Stimulated activated CD8-positive, alpha-beta memory T cell treated with anti-CD3 and anti-CD28 coated beads, Interleukin-7, amount 100 ng/mL, for 1 hour (primary cell): ENCODE measurements at regions not wholly inside any gene's neighbourhood (a gene's known extent, or its start where the extent isn't known, plus 50 kb on each side); places are given as distances from the start of the nearest gene placed in this dataset.

Experiments used
- DNase-seq, 2 donors: peaks; one replicate each; pipeline ENCODE4 v3.0.0-alpha.2; 2020; ENCODE audit warnings: low read depth in 2 of 2

DNA sequence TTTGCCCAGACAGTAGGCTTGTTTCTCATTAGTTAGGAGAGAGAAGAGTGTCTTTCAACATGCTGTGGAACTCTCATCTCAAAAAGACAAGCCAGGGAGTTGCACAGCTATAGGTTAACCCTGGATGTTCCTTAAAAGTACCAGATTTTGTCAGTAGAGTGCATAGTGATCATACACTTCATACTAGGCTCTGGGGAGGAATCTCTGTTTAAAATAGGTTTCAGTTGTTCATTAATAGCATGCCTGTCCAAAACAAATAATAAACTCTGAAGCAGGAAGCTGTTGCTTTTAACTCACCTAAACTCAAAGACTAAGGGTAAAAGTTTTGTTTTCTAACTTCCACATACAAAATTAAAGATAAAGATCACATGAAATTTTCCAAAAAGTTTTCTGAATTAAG is 1948.4 kb downstream of the C4orf33 start:
- no peak for DNase-seq

DNA sequence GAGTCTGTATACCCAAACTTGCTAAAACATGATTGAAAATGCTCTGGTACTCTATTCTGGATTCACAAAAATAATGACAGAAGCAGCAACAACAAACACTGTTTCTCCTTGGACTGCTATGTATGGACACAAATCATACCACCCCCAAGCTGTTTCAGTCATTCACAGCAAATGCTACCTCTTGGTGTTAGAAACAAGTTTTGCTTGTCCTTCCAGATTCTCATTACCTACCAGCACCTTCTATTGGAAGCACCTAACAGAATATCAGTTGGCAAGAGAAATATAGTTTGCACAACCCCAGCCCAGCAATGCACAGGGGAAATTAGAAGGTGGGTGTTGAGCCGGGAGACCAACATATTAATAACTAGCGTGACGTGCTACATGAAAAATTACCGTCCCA is 1950.9 kb downstream of the C4orf33 start:
- DNase-seq, result no peak

- no peak for DNase-seq
These were observed 1956.7 kb downstream of the C4orf33 start for GRCh38 chr4:131052646-131053045.

DNA sequence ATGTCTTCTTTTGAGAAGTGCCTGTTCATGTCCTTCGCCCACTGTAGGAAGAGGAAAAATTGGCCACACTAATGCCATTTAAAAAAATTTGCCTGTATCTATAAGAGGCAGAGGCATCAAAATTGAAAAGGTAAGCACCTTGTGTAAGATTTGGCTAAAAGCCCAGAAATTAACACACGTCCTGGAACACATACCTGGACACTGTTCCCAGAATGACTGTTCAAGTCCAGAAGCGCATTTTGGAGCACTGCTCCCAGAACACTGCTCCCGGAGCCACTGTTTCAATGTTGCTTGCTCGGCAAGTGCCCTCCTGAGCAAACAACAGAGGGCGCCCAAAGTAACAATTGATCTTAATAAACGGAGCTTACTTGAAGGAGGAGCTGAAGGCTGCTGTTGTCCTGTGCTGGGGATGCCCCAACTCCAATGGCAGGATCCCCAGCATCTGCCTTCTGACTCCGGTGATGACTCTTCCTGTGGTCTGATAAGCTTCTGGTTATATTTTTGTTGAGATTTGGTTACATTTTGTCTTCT is 1958.6 kb downstream of the C4orf33 start:
- DNase-seq, result no peak

- DNase-seq, result no peak
These were observed 1965.8 kb downstream of the C4orf33 start for GRCh38 chr4:131061734-131062133.

DNA sequence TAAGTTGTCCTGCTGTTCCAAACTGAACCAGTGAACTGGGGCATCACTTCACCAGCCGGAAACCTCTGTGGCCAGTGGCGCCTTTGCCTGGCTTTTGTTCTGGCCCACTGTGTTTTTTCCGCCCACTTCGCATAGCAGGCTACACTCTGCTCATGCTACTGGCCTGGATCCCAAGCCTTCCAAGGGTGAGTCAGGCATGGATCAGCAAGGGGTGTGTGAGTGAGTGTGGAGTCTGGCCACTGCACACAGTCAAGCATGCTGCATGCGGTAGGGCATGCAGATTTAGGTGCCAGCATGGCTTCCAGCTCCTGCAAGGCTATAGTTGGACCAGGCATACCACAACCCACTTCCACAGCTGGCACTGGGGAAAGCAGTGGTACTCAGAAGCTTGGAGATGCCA is 1967.9 kb downstream of the C4orf33 start:
- DNase-seq, result no peak

DNA sequence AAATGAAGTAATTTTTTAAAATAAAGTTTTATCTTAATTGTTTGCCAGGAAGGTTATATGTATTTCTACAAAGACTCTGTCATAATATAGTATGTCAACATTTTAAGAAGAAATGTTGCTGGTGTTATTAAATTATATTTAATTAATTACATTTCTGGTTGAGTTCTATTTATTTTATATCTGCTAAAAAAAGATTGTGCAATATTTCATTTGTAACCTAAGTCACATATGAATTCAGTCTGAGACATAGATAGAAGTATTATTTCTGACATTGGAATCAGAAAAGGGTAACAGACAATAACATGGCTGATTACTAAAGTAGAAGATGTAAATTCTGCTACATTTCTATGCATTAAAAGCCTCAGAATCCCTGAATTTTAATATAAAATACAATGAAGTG is 1985.1 kb downstream of the C4orf33 start:
- DNase-seq, result no peak

DNA sequence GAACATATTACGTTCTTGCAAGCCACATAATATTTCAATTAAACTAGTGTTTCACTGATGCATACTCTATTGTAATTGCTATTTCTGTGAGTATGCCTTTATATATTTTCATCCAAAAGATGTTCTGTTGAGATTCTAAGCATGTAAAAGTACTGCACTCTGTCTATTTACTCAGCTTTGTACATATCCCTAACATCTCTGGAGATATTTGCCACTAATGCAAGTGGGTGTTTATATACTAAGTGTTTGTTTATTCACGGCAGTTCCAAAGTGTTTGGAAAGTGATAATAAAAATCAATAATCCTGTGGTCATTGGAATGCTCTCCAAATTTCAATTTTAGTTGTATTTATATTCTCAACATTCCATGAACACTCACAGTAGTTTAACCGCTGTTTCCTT is 1989.0 kb downstream of the C4orf33 start:
- no peak for DNase-seq

- no peak for DNase-seq
These were observed 1995.9 kb downstream of the C4orf33 start for GRCh38 chr4:131091896-131092295.

DNA sequence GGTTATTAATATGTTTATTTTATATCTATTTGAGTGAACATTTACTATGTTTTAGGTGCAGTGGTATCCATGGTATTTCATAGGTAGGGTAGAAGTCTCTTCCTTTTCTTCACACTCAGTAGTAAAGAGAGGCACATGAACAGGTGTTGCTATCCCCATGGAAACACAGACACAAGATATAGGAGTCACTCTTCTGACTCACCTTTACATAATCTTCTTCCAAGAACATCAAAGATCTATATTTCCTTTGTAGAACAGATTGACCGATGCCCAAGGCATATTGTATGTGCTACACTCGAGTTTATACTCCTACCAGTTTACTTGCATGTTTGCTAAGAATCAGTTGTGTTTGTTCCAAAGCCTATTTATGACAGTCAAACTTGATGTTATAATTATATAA is 1997.4 kb downstream of the C4orf33 start:
- no peak for DNase-seq

GRCh38 chr4:131098976-131099375 is 2003.0 kb downstream of the C4orf33 start:
- DNase-seq, result no peak

DNA sequence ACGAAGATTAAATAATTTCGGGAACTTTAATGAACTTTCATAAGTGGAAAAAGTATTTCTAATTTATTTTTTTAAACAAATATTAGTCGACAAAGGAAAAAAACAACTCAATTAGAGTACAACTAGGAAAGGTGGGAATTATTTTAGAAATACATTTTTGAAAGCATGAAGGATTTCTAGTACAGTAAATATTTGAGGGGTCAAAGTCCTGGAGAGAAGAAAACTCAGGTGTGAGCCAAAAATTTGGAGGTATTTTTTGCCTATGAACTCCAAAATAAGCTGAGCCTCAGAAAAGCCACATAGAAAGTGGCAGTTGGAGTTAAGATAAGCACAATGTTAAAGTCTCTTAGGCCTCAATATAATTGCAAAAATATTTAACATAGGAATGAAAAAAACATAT is 2017.3 kb downstream of the C4orf33 start:
- DNase-seq, result no peak

DNA sequence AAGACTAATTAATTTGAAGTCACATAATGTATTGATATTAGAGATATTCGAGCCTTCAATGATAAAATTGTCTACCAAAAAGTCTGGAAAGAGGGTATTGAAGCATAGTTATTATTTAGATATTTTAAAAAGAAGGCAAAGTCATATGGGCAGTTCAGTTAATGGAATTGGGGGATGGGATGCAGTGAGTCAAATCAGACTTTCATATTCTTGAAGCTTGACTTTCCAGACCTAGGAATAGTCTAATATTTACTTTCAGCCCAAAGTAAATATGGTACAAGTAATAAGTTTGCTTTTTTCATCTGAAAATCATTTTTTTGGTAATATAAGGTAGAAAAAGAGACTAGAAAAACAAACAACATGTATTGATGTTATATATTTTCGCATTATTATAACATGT is 2017.8 kb downstream of the C4orf33 start:
- no peak for DNase-seq

DNA sequence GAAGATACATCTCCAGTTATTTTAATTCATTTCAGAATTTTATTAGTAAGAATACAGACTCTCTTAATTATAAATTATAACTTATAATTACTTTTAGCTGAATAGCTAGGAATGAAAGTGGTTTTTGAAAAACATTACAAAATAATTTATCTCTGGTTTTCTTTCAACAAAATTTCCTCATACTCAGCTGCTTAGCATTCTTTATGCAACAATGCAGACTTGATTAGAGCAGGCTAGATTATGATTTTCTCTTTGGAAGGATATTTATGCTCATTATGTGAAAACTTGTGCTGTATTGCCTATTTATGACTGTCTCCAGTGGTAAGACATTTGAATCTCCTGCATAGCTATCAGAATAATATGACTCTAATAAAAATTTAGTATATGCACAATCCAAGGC is 2023.7 kb downstream of the C4orf33 start:
- no peak for DNase-seq

DNA sequence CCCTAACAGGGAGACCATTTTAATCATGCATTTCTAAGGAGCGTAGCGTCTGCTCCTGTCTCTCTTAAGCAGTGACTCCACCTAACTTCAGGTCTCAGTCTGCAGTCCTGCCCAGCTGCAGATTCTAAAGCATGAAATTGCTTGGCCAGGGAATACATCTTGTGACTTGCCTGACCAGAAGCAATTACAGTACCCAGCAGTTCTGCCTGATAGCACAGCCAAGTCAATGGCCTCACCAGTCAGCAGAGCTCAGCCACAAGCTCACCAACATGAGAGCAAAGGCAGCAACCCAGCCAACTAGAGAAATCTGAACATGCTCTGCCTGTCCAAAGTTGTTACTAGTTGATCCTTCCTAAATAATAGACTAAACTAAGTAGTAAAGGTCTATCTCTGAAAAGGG is 2011.9 kb upstream of the PCDH10 start:
- DNase-seq, result no peak

DNA sequence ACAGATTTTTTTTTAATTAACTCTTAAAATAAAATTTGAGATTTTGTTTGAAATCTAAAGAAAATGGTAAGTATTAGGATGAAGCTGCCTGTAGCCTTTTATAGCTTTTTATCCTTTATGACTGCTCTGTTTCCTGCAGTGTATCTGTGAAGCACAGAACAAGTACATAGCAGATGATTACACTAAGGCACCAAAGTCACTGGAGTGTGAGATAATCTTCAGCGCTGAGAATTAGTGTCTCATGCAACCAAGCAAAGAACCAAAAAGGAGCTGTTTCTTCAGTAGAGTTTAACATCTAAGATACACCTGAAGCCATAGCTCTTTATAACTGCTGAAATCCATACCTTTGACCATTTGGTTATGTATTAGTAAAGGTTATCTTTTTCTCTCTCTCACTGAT is 1989.8 kb upstream of the PCDH10 start:
- DNase-seq, result no peak

- DNase-seq, result no peak
These were observed 1956.8 kb upstream of the PCDH10 start for GRCh38 chr4:131192318-131192717.

GRCh38 chr4:131207589-131207988 is 1941.5 kb upstream of the PCDH10 start:
- DNase-seq, result no peak

GRCh38 chr4:131248314-131248713 is 1900.8 kb upstream of the PCDH10 start:
- DNase-seq, result no peak

GRCh38 chr4:131251321-131251720 is 1897.8 kb upstream of the PCDH10 start:
- DNase-seq, result no peak

GRCh38 chr4:131257241-131257640 is 1891.9 kb upstream of the PCDH10 start:
- DNase-seq, result no peak

DNA sequence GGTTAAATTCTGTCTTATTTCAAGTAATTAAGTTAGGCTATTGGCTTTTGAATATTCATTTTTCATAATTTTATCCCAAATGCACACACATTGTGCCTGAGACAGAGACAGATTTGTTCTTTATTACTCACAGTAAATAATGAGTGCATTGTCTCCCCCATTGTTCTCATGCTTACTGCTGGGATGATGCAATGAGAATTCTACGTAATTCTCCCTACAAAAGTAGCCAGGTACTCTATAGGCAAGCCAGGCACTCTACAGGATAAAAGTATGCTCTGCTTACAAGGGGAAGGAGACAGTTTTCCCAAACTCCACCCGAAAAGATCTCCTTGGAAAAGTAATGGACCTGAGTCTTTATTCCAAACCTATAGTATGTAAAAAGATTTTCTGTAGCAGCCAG is 1890.7 kb upstream of the PCDH10 start:
- no peak for DNase-seq

DNA sequence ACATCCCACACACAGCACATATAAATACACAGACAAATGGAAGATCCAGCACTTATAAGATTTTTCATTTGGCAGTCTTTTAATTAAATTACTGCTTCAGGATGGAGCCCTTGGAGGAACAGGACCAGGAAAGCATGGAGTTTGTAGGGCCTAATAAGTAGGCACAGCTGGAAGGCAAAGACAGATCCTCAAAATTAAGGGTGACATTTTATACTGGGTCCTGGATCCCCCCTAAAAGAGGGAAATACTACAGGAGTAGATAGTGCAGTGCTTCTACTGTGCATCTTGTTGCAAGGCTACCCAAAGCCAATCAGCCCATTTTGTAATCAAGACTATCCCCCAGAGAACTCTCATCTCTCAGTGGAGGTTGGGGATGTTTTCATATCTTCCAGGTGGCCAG is 1860.7 kb upstream of the PCDH10 start:
- no peak for DNase-seq

GRCh38 chr4:131296192-131296591 is 1852.9 kb upstream of the PCDH10 start:
- DNase-seq, result no peak

GRCh38 chr4:131302108-131302507 is 1847.0 kb upstream of the PCDH10 start:
- DNase-seq, result no peak
